ENCODE measurements at regions not wholly inside any gene's neighbourhood (a gene's known extent, or its start where the extent isn't known, plus 50 kb on each side); places are given as distances from the start of the nearest gene placed in this dataset.

DNA sequence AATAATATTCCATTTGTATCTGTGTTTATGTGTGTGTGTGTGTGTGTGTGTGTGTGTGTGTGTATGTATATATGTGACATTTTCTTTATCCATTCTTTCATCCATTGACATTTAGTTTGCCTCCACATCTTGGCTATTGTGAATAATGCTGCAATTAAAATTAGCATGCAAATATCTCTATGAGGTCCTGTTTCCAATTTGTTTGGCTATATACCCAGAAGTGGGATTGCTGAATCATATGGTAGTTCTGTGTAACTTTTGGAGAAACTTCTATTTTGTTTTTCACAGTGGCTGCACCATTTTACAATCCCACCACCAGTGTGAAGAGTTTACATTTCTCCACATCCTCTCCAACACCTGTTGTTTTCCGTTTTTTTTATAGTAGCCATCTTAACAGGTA is 53.1 kb downstream of the CH25H start:
- Mint-ChIP-seq H3K27ac (no peak overlapping the region), H3K4me3 (no peak overlapping the region), H3K4me1 (peaks cover 3% of the 10 kb centered on the region), H3K27me3 (ENCODE audit: low read depth) (peaks cover 44% of the 10 kb centered on the region), H3K36me3 (no peaks in the 10 kb centered on the region), H3K9me3 (peaks cover 3% of the 10 kb centered on the region)
- TF ChIP-seq, protein P1, sequence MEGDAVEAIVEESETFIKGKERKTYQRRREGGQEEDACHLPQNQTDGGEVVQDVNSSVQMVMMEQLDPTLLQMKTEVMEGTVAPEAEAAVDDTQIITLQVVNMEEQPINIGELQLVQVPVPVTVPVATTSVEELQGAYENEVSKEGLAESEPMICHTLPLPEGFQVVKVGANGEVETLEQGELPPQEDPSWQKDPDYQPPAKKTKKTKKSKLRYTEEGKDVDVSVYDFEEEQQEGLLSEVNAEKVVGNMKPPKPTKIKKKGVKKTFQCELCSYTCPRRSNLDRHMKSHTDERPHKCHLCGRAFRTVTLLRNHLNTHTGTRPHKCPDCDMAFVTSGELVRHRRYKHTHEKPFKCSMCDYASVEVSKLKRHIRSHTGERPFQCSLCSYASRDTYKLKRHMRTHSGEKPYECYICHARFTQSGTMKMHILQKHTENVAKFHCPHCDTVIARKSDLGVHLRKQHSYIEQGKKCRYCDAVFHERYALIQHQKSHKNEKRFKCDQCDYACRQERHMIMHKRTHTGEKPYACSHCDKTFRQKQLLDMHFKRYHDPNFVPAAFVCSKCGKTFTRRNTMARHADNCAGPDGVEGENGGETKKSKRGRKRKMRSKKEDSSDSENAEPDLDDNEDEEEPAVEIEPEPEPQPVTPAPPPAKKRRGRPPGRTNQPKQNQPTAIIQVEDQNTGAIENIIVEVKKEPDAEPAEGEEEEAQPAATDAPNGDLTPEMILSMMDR (IDR thresholded peaks at IDR 0.05; ENCODE audit: unreplicated experiment) = no peak
- DNase-seq (ENCODE audit: low spot score in 2 of 2, unreplicated experiment in 2 of 2) = no peak

DNA sequence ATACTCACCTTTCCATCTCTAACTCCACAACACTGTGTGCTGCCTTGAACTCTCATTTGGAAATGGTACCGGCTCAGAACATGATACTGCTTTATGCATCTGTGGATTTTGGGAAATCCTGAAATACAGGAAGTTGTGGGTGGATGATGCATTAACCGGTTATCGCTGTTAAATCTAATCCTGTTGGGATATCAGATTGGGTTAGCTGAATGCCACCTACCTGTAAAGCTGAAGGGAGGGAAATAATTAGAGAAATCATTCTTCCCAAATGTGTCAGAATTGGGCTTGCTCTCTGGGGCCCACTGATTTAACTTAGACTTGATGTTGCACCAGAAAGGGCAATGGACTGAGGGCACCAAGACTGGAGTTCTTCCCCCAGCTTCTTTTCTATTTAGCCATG is 54.0 kb downstream of the CH25H start:
- peaks cover 12% of the 10 kb centered on the region for H3K9me3 Mint-ChIP-seq
- H3K27me3 Mint-ChIP-seq (ENCODE audit: low read depth) = peaks cover 37% of the 10 kb centered on the region
- no peak overlapping the region for H3K27ac Mint-ChIP-seq
- H3K4me3 Mint-ChIP-seq = no peak overlapping the region
- H3K36me3 Mint-ChIP-seq = no peaks in the 10 kb centered on the region
- peaks cover 3% of the 10 kb centered on the region for H3K4me1 Mint-ChIP-seq
- DNase-seq (ENCODE audit: low spot score in 2 of 2, unreplicated experiment in 2 of 2) = no peak
- TF ChIP-seq, protein P1 (IDR thresholded peaks at IDR 0.05; ENCODE audit: unreplicated experiment) = no peak

DNA sequence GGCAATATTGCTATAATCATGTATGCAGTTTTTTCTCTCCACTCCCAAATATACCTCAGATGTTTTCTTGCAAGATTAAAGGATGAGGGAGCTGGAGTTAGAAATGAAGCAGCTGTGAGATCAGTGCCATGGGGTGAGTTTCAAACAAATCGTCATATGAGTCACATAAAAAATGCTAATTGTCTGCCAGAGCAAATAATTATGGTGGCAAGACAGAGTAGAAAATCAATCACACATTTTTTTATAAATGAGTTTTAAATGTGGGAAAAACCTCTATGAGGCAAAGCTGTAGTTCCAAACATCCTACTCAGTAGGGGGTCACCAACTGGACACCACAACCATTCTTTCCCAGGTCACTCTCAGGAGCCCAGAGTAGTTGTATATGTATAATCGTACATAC is 55.3 kb downstream of the CH25H start:
- DNase-seq (ENCODE audit: low spot score in 2 of 2, unreplicated experiment in 2 of 2) = no peak
- Mint-ChIP-seq H3K27me3 (ENCODE audit: low read depth) (peaks cover 31% of the 10 kb centered on the region), H3K36me3 (no peaks in the 10 kb centered on the region), H3K4me1 (peaks cover 3% of the 10 kb centered on the region), H3K9me3 (peaks cover 16% of the 10 kb centered on the region), H3K4me3 (no peak overlapping the region), H3K27ac (no peak overlapping the region)
- TF ChIP-seq, protein P1 (IDR thresholded peaks at IDR 0.05; ENCODE audit: unreplicated experiment) = no peak

DNA sequence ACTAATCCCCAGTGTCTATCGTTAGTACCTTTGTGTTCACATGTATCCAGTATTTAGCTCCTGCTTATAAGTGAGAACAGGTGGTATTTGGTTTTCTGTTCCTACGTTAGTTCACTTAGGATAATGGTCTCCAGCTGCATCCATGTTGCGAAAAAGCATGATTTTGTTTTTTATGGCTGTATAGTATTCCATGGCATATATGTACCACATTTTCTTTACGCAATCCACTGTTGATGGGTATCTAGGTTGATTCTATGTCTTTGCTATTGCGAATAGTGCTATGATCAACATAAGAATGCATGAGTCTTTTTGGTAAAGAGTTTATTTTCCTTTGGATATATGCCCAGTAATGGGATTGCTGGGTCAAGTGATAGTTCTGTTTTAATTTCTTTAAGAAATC is 59.1 kb downstream of the CH25H start:
- DNase-seq (ENCODE audit: low spot score in 2 of 2, unreplicated experiment in 2 of 2) = no peak
- peaks cover 16% of the 10 kb centered on the region for H3K9me3 Mint-ChIP-seq
- no peaks in the 10 kb centered on the region for H3K36me3 Mint-ChIP-seq
- peaks cover 18% of the 10 kb centered on the region for H3K27me3 Mint-ChIP-seq (ENCODE audit: low read depth)
- TF ChIP-seq, protein P1 (IDR thresholded peaks at IDR 0.05; ENCODE audit: unreplicated experiment) = no peak
- no peak overlapping the region for H3K27ac Mint-ChIP-seq
- peaks cover 3% of the 10 kb centered on the region for H3K4me1 Mint-ChIP-seq
- no peak overlapping the region for H3K4me3 Mint-ChIP-seq

DNA sequence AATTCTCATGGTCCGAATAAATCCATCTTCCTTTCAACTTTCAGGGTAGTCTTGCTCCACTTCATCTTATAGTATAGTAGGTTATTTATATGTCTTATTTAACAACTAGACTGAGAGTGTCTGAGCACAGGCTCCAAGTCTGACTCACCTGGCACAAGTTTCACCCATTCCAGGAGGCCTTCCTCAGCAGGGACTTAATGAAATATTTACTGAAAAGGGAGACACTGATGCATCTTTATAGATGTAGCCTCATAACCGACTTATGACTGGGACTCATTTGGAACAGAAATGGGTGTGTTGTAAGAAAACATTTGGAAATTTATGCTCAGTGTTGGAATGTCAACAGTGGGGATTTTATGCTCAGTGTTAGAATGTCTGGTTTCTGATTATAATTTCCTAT is 59.9 kb downstream of the CH25H start:
- TF ChIP-seq, protein P1 (IDR thresholded peaks at IDR 0.05; ENCODE audit: unreplicated experiment) = no peak
- DNase-seq (ENCODE audit: low spot score in 2 of 2, unreplicated experiment in 2 of 2) = no peak
- Mint-ChIP-seq H3K9me3 (peaks cover 16% of the 10 kb centered on the region), H3K27ac (no peak overlapping the region), H3K27me3 (ENCODE audit: low read depth) (peaks cover 22% of the 10 kb centered on the region), H3K36me3 (no peaks in the 10 kb centered on the region), H3K4me1 (peaks cover 3% of the 10 kb centered on the region), H3K4me3 (no peak overlapping the region)

DNA sequence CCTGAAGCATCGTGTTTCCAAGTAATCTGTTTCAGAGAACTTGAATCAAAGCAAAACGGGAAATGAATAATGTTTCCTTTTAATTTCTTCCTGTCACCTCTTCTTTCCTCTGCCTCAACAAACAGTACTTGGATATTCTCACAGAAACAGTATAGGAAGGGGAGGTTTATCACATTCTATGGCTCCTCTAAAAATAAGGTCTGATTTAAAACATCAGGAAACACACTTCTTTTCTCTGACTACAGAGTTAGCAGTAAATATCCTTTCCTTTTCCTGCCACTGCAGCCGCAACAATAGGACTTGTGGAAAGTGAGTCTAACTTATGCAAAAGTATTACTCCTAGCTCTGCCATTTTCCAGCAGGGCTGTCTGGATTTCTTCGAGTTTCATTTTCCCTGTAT is 62.3 kb downstream of the CH25H start:
- no peaks in the 10 kb centered on the region for H3K36me3 Mint-ChIP-seq
- peaks cover 24% of the 10 kb centered on the region for H3K27me3 Mint-ChIP-seq (ENCODE audit: low read depth)
- no peak overlapping the region for H3K27ac Mint-ChIP-seq
- TF ChIP-seq, protein P1 (IDR thresholded peaks at IDR 0.05; ENCODE audit: unreplicated experiment) = no peak
- no peaks in the 10 kb centered on the region for H3K4me1 Mint-ChIP-seq
- DNase-seq (ENCODE audit: low spot score in 2 of 2, unreplicated experiment in 2 of 2) = no peak
- H3K9me3 Mint-ChIP-seq = peaks cover 16% of the 10 kb centered on the region
- H3K4me3 Mint-ChIP-seq = no peak overlapping the region
